Right lung (tissue), 2 donors: ENCODE measurements at regions not wholly inside any gene's neighbourhood (a gene's known extent, or its start where the extent isn't known, plus 50 kb on each side); places are given as distances from the start of the nearest gene placed in this dataset.
"Not testable (repeated sequence)": the region's sequence is repeated elsewhere in the genome, so short reads cannot be mapped to it uniquely, and the experiment has no call there.

Source experiments
- DNase-seq, 2 donors: peaks; one replicate each; pipeline ENCODE4 v3.0.0-alpha.2; 2013

DNA sequence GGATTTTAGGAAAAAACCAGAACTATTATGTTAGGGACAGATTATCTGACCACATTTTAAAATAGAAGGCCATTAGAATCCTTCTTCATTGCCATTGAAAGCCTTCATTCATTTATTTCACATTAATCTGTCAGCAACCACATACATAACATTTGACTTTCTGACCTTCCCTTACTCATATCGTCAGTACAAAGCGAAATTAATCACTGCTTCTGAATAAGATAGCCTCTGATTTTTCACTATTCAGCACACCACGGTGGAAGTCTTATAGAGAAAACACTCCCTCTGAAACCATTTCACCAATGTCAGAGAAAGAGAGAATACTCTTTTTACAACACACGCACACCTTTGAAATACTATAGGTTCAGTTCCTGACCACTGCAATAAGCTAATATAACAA is 442.5 kb upstream of the ID4 start:
- DNase-seq, result no peak

DNA sequence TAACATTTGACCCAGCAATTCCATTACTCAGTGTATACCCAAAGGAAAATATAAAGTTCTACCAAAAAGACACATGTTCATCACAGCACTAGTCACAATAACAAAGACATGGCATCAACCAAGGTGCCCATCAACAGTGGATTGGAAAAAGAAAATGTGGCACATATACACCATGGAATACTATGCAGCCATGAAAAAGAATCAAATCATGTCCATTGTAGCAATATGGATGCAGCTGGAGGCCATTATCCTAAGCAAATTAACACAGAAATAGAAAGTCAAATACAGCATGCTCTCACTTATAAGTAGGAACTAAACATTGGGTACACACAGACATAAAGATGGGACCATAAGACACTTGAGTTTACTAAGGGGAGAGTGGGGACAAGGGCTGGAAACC is 441.9 kb upstream of the ID4 start:
- DNase-seq, result no peak

DNA sequence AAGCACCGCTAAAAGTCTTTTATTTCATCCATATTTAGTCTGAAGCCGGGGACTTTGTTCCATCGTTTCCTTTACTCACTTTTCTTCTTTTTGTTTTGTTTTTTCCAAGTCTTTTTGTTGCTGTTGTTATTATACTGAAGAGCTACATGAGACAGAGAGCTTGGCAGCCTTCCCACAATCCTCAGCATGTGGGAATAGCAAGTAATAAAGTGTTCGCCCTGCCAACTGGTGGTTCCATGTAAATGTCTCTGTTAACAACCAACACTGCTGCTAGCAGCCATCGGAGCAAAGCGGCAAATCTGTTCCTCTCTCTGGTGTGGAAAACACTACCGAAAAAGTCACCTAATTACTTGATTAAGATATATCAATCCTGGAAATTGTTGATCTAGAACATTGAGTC is 437.8 kb upstream of the ID4 start:
- peak; percentile 44 to 47 for DNase-seq

DNA sequence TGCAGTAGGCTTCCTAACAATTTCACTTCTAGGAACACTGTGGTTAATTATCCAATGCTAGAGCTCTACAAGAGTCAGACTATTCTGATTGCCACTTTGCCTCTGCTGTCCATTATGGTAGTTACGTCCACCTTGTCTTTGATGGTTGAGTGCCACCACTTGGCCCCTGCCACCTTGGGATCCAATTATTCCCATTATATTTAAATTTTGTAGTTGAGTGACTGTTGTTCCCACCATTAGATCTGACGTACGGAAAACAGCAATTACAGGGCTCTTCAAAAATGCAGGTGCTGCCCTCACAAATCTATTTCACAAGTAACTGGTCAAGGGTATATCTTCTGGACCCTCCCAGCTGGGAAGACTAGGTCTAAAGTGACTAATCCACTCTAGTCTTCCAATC is 432.3 kb upstream of the ID4 start:
- DNase-seq, result not testable (repeated sequence)

DNA sequence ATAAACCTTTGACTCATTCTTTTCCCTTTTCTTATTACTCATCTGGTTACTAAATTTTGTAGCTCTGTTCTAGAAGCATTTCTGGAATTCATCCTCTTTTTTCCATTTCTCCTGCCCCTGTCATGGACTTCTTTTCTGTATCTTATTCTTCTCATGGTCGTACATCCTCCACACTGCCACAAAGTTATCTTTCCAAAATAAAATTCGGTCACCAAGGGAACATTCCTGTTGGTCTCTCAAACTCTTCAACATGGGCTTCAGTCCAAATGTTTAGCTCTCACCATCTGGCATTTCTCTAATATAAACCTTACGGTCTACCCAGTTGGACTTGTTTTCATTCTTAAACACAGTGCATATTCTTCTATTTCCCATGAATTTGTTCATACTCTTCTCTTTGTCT is 428.8 kb upstream of the ID4 start:
- DNase-seq, result peak in 1 of 2 donors; percentile 2

DNA sequence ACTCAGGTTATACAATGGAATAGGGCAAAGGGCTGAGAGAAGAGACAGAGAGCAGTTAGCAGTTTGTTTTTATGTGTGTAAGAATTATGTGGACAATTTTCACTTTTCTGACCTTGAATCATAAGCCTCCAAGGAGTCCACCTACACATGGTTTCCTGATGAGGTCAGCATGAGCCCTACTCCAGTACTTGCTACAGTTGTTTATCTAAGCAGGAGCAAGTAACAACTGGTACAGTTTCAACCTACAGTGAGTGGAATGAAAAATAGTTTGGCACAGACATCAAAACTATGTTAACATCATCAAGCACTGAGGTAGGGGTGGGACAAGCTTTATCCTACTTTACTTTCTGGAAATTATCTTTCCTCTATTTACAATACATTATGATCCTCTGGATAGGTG is 426.7 kb upstream of the ID4 start:
- DNase-seq, result peak in 1 of 2 donors; percentile 8

DNA sequence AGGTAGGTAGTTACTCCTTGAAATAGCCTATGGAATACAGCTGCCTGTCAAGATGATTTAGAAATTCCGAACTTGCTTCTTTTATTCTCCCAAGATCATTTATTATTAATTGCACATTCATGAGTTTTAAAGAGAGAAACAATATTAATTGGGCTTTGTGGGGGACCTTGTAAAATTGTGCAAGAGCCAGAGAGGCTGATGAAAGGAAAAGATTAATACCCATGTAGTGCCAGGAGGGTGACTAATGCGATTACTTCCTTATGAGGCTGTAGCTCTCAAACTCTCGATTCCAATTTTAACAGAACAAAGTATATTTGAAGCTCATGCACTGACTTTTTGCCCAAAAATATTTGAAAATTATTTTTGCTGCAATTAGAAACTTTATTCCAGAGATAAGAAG is 423.8 kb upstream of the ID4 start:
- no peak for DNase-seq

DNA sequence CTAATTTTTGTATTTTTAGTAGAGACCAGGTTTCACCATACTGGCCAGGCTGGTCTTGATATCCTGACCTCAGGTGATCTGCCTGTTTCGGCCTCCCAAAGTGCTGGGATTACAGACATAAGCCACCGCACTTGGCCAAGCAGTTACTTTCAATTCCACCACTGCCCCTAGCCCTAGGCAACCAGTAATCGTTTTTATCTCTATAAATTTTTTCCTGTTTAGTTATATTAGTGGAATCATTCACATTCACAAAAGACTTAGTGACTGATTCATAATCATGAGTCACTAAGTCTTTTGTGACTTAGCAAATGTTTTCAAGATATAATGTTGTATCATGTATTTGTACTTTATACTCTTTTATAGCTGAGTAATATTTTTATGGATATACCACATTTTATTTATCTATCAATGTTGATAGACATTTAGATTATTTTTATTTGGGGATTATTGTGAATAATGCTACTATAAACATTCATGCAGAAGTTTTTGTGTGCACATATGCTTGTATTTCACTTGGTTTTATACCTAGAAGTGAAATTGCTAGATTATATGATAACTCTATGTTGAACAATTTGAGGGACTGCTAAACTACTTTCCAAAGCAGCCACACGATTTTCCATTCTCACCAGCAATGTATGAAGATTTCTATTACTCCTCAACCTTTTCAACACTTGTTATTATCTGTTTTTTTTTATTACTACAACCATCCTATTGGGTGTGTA is 421.4 kb upstream of the ID4 start:
- no peak for DNase-seq

DNA sequence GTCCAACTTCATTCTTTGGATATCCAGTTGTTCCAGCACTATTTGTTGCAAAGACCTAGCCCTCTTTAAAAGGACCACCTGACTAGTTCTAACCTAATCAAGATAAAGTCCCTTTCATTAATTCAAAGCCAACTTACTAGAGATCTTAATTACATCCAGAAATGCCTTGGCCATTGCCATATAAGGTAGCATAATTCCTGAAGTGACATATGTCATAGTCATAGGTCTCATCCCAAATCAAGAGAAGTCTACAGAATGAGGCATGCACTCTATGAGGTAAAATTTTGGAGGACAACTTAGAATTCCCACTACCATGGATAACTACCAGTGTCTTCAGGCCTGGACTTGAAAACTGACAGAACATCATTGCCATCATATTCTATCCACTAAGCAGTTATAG is 420.4 kb upstream of the ID4 start:
- no peak for DNase-seq

DNA sequence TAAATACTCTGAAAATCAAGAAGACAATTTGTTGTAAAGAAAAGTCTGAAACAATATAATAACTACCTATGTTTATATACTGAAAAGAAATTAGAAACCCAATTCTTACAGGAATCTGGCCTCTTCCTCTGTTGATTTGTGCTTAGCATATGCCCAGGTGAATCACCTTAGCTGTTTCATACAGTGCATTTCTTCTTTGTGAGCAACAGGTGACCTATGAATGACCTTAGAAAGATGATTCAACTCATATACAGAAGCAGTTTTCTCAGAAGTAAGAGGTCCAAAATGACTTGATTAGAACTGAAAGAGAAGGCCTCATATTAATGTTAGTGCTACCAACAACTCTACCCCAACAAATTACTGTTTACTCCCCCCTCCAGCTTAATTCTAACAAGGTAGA is 419.5 kb upstream of the ID4 start:
- no peak for DNase-seq

DNA sequence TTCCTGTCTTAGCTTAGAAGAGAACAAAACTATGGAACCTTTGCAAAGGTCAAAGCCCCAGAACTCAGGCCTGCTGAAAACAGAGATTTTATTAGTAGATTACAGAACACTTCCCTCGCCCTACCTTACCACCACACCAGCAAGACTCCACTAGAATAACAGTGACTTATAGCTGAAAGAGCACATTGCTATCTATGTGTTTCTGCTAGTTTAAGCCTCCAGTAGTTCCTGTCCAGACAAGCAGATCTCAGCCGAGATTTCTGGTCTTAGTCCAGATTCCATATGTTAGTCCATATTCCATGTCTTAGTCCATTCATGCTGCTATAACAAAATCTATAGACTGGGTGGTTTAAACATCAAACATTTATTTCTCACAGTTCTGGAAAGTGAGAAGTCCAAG is 412.3 kb upstream of the ID4 start:
- no peak for DNase-seq

DNA sequence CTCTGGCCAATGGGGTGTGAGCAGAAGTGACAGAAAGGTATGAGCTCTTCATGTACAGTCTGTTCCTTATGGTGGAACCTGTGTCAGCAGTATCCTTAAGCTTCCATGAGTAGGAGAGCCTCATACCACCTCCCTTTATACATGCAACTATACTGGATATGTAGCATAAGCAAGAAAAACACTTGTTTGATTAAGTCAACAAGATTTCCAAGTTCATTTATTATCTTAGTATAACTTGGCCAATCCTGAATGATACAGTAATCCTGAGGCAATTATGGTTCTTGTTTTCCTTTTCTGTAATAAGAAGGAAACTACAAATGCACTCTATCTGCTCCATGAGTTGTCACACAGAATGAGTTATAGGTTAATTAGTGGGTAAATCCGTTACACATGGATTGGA is 409.6 kb upstream of the ID4 start:
- no peak for DNase-seq

DNA sequence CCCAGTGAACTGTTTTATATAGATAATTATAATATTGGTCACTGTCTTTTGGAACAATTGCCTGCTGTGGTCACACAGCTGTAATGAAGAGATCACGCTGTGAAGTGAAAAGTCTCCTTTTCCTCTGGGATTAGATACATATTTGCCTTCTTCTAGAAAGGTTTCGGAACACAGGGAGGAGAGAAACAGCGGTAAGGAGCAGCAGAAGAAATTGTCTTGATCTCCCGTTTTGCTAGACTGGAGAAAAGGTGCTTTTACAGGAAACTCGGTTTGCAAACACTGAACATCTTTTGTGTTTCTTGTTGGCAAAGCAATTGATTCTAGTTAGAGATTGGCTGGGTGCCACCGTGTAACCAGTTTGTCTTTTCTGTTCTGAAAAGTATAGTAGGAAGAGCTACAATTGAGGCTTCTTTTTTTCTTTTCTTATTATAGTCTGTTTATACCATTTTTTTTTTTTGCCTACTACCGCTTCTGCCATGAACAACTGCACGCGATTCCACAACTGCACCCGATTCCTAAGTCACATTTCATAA is 404.1 kb upstream of the ID4 start:
- DNase-seq, result no peak

DNA sequence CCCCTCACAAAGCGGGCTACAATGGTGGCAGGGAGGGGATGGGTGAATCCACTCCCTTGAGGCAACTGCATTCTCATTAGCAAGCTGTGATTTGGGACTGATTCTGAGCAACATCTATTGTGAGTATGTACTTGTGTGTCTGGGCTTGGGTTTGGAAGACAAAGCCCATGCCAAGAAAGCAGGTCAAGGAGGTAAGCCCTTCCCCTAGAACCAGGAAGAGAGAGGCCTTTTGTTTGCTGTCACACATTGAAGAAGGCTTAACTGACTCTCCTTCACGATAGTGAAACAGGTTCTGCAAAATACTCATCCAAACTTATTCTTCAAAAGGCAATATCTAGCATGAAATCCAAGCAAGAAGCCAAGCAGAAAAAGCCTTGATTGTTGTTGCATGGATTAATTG is 403.1 kb upstream of the ID4 start:
- DNase-seq, result no peak

DNA sequence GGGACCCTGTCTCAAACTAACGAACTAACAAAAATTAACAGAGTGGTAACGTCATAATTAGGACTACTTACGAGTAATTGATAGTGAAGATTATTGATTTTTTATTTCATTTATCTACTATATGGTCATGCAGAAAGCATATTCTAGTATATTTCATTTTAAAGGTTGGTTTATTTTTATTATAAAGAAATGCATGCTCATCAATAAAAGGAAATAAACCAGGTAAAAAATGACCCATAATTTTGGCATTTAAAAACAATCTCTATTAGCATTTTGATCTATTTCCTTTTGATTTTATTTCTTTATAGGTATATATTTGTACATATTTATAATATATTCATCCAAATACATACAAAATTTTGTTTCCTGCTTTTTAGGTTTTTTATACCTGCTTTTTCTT is 401.4 kb upstream of the ID4 start:
- DNase-seq, result no peak

DNA sequence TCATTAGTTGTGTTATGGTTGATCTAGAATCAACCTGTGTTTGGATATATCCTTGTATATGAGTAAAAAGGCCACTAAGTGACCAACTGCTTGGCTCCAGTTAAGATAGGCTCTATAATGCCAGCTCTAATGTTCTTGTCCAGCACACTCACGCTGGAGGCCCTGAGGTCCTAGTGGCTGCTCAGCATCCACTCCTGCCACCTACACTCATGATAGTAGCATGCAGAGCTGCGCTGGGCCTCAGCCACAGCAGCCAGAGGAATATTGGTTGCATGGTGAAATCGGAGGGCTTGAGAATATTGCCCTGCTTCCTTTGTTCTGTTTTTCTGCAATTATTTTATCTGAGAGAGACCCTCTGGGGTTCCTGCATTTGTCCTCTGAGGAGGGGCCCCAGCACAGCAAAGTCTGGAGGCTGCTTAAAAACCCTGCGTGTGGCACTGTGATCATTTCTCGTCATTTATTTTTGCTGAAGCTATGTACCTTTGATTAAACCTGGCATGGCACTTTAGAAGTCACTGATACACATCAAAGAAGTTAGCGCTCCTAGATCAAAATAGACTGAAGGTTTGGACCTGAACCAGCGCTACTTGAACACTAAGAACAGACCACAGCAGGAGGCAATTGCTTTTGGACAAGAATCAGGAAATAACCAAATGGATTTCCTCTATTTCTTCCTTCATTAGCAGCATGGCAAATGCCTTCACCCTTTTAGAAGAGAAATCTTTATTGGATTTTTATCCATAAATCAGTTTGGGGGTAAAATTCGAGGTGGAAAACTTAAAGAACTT is 398.4 kb upstream of the ID4 start:
- no peak for DNase-seq

DNA sequence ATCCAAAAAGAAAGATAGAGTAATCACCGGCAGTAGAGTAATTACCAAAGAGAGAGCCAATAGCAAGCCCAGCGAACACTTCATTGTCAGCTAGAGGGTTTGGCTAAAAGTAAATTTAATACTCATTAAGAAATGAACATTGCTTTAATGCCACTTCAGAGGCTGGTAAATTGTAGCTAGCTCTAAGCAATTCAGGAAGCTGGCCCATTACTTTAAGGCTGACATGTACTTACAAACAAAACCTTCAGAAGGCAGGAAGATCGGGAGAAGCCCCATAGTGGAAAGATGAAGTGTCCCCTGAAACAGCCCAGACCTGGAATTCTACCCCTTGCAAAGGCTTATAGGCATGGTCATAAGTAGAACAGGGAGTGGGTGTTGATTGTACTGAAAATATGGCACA is 396.6 kb upstream of the ID4 start:
- peak; percentile 38 to 66 for DNase-seq

DNA sequence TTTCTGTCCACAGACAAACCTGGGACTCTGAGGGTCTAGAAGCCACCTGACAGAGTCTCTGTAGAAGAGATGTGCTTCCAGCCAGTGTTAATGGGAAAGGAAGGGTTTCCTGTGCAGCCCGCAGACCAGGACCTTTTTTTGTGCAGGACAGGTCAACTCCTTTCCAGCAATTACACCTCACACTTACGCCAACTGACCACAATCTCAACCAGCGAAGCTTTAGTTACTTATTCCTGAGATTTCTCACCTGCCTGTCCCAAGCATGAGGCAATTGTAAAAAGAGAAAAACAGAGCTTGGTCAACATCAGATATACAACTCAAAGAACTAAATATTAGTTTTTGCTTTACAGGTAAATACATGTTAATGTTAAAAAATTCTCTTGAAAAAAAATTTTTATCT is 393.8 kb upstream of the ID4 start:
- DNase-seq, result no peak

DNA sequence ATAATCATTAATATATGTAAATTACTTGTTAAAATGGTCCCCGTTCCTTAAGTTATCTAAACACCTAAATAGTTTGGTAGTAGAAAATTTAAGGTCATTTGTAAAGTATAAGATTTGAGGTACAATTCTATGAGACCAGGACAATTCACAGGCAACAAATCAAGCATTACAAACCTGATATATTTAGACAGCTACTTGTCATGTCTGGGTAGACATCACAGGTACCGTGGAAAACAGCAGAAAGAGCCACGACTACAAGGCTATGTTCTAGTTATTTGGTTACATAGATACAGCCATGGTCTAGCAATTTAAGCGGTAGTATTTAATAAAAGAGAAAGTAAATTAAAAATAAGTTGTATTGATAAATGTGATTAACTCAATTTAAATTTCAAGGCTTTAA is 393.1 kb upstream of the ID4 start:
- DNase-seq, result no peak

DNA sequence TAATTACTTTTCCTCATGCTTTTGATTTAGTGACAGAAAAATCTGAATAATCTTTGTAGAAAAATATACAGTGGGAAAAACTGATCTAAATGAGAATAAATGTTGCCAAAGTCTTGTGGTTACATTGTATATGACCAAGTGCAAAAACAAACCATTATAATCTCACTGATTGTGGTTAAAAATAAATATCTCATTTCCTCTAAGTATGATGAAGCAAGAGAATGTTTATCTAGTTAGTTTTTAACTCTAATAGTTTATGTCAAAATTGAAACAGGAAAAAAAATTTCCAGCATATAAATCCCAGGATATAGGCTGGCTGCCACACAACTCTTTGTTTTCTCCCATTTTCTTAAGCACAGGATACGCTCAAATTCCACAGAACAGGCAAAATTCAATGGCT is 392.7 kb upstream of the ID4 start:
- DNase-seq, result no peak

DNA sequence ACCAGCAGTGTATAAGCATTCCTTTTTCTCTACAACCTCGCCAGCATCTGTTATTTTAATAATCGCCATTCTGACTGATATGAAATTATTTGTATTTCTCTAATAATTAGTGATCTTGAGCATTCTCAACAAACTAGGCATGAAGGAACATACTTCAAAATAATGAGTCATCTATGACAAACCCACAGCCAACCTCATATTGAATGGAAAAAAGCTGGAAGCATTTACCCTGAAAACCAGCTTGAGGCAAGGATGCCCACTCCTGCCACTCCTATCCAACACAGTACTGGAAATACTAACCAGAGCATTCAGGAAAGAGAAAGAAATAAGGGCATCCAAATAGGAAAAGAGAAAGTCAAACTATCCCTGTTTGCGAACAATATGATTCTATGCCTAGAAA is 390.6 kb upstream of the ID4 start:
- no peak for DNase-seq

DNA sequence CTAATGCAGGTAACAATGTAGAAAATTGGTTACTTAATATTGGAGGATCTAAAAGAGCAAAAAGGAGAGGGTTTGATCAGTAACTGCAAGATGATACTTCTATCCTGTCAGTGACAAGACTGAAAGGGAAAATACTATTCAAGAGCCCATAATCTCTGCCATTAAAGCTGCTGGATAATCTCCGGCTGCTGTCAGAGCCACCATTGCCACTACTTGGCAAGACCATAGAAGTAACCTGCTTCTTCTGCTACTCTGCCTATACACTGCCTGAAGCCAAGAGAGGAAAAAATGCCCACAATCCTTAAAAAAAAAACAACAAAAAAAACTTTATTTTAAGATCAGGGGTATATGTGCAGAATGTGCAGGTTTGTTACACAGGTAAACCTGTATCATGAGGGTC is 386.5 kb upstream of the ID4 start:
- DNase-seq, result no peak

DNA sequence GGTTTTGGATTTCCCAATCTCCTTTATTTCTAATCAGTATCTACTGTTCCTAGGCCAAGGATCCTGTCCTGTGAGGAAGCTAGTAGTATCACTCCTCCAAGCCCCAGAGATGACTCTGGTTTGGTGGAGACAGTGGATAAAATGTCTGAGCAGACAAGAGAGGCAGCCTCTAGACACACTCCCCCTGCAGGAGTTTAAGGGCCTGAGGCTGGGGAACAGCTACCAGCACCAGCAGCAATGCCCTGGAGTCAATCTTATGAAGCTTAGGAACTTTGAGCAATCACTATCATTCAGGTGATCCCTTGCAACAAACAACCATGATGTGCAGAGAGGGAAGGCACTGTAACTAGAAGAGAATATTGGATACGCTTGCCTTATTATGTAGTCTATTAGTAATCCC is 384.7 kb upstream of the ID4 start:
- no peak for DNase-seq
